Uterus (tissue), 2 donors: ENCODE measurements at regions not wholly inside any gene's neighbourhood (a gene's known extent, or its start where the extent isn't known, plus 50 kb on each side); places are given as distances from the start of the nearest gene placed in this dataset.

Experiments used
- POLR2A ChIP-seq, 2 donors: fragments of 450-650 bp; IDR thresholded peaks; one replicate each; pipeline ENCODE4 v1.6.1; 2016; ENCODE audit warnings: antibody characterized with exemption in 2 of 2, mild to moderate bottlenecking in 1 of 2, moderate library complexity in 1 of 2
- TF ChIP-seq, protein P1 (sequence below), 4 experiments: fragments of 200-600 bp in 2 of 4; fragments of 450-650 bp in 2 of 4; sonication (generic) in 2 of 4; IDR thresholded peaks; one replicate each; pipeline ENCODE4 v1.5.1; 2016 to 2019; ENCODE audit warnings: antibody characterized with exemption in 4 of 4, mild to moderate bottlenecking in 2 of 4, moderate library complexity in 1 of 4

GRCh38 chr12:24751181-24751580 lies 197.7 kb downstream of the BCAT1 start:
- TF ChIP-seq POLR2A (IDR thresholded peaks at IDR 0.05) = no peak
- TF ChIP-seq, protein P1, sequence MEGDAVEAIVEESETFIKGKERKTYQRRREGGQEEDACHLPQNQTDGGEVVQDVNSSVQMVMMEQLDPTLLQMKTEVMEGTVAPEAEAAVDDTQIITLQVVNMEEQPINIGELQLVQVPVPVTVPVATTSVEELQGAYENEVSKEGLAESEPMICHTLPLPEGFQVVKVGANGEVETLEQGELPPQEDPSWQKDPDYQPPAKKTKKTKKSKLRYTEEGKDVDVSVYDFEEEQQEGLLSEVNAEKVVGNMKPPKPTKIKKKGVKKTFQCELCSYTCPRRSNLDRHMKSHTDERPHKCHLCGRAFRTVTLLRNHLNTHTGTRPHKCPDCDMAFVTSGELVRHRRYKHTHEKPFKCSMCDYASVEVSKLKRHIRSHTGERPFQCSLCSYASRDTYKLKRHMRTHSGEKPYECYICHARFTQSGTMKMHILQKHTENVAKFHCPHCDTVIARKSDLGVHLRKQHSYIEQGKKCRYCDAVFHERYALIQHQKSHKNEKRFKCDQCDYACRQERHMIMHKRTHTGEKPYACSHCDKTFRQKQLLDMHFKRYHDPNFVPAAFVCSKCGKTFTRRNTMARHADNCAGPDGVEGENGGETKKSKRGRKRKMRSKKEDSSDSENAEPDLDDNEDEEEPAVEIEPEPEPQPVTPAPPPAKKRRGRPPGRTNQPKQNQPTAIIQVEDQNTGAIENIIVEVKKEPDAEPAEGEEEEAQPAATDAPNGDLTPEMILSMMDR (IDR thresholded peaks at IDR 0.05) = no peak
